OCI-M1 (cell line): ENCODE measurements at regions not wholly inside any gene's neighbourhood (a gene's known extent, or its start where the extent isn't known, plus 50 kb on each side); places are given as distances from the start of the nearest gene placed in this dataset.

Experiments
- DNase-seq: peaks from one replicate; lab custom pipeline; 2025; lab: John Stamatoyannopoulos, UW

DNA sequence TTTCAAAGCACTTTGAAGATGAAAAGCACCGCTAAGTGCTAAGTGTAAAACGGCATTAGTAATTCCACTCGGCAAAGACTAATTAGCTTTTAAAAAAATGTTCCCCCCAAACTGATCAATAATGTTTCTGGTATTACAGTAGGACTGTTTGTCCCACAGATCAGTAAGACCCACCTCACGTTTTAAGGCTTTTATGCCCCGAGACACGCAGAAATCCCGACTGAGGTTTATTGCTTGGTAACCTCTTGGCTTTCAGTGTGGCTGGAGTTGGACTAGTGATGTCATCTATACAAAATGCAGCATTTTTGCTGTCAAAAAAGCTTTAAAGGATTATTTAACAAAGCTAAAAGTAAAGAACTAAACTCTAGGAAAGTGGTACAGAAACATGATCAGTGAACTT is 414.6 kb upstream of the PSMD7 start:
- no peak for DNase-seq

DNA sequence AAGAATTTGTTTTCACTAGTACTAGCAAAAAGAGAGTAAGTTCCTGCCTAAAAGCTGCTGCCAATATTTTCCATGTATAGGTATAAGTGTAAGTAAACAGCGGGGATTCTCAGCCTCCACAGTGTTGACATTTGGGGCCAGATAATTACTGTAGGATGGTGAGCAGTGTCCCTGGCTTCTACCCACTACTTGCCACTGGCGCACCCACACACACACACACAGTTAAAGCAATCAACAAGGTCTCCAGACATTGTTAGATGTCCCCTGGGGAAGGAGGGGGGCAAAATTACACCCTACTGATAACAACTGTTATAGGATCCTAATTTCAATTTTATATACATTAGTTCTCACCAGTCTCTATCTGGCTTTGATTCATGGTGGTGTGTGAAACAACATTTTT is 417.0 kb upstream of the PSMD7 start:
- DNase-seq = no peak

DNA sequence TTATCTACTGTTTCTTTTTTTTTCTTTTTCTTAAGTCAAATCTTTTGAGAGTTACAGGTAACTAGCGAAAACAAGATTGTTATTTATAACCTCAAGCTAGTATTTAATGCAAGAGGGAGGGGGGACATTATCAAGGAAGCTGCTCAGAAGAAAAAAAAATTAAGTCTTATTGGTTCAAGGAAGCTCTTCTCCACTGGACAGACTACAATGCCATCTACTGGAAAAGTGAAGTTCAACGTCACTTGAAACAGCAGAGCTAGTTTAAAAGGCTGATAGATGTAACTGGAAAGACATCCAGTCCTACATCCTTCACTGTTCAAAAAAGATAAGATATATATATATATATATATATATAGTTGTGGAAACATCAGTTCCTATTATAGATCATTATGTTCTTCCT is 418.0 kb upstream of the PSMD7 start:
- DNase-seq = peak; percentile 68

DNA sequence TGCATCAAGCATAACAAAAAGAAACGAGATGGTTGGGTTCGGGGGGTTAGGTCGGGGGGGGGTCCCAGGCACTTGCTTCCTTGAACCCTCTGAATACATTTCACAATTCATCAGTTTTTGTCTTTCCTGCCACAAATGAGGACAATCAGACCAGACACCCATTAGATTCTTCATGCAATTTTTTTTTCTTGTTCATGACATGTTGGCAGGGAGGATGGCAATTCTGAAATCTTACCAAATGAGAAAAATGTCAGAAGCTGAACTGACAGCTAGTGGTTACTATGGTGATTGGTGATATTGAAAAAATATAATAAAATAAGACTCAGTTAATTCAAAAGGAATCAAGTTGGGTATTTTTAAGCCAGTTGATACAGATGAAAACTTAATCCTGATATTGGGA is 419.5 kb upstream of the PSMD7 start:
- DNase-seq = no peak

DNA sequence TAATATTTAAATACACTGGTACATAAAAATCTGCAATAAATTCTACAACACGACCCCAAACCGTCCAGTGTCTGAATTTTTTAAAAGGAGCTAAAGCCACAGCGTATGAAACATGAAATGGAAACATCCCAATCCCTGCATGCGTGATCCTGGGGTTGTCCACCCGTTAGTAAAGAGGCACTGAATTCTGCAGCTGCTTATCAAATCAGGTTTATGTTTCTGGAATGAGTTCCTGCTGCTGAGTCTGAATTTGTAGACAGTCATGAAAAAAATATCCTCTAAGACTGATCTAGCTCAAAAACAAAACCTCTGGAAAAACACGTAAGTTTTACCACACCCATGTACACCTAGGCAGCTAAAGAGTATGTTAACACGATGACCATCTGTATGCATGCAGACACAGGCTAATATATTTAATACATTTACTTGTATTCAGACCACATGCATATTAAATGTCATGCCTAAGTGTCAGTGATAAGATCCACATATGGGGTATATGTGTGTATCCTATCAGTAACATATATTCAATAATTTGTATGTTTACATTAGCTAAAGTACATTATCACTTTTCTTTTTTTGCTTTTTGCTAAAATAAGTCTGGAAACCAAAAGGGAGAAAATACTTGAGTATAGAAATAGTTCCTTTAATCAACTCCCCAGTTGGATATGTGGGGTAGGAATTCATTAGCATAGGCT is 420.5 kb upstream of the PSMD7 start:
- no peak for DNase-seq

DNA sequence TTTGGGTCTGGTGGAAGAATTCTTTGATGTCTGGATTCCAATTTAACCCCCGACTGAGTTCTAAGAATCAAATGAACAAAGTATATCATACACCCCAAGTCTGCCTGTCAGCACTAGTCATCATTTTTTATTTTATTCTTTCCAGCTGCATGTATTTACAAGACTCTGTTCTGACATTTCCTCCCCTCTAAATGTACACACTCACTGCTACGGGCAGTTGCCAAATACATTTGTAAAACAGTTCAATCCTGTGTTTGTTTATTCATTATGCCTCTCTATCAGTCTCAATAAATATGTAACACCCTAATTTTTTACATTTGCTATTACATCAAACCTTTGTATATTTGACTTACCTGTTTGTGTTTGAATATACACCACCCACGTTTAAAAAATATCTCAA is 422.3 kb upstream of the PSMD7 start:
- no peak for DNase-seq

DNA sequence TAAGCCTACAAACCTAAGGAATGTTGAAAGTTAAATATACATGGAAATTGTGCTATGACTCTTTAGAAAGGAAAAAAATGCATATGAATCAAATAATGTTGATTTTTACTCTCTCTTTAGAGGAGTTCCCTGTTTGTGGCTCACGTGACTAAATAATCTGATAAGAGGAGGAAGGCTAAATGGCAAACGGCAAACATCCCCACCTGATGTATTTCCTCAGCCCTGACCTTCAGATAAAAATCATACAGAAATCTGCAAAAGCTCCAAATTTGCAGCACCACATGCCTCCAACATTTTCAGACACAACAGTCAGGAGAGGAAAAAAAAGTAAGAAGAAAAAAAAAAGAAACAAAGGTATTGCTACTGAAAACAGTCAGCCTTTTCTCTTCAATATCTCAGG is 423.0 kb upstream of the PSMD7 start:
- no peak for DNase-seq

DNA sequence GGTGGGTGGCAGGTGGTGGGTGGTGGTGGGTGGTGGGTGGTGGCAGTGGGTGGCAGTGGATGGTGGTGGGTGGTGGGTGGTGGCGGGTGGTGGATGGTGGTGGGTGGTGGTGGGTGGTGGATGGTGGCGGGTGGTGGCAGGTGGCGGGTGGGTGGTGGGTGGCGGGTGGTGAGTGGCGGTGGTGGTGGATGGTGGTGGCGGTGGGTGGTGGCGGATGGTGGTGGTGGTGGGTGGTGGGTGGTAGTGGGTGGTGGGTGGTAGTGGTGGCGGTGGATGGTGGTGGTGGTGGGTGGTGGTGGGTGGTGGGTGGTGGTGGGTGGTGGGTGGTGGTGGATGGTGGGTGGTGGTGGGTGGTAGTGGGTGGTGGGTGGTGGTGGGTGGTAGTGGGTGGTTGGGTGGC is 423.8 kb upstream of the PSMD7 start:
- no peak for DNase-seq

DNA sequence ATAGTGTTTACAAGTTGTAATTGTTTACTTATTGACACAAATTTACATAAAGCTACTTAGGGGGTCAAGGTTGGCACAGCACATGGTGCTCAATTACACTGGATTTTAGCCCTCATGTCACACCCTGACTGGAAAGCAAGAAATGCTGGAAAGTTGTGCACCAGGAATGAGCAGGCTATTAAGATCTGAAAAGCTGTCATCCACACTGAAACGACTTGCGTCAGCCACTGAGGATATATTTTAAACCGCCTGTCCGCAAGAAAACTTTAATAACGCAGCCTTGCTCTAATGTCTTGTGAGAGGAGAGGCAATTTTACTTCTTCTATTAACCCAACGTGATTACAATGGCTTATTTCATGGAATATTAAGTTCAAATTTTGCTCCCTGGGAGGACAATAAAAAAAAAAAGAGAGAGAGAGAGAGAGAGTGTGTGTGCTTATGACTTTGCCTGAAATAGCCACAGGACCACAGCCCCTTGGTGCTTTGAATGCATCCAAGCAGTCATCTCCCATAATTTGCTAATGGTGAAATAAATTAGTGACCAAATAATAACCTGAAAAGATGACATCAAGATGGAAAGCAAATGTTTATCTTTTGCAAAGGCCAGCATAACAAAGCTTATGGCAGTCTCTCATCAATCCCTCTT is 425.4 kb upstream of the PSMD7 start:
- no peak for DNase-seq

DNA sequence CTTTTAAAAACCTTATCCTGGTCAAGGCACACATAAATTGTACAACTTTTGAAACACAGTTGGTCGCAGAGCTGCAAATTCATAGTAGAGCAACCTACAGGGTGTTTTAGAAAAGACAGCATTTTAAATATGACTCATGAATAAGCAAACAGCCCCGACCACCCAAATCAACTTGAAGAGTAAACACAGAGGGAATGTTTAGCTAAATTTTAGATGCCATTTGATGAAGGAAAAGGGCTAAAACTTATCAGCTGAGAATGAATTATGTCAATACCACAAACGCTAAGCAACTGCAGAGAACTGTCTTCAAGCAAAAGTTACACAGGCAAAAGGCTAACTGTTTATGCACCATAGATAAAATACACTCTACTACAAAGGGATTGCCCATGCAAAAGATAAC is 427.5 kb upstream of the PSMD7 start:
- no peak for DNase-seq

DNA sequence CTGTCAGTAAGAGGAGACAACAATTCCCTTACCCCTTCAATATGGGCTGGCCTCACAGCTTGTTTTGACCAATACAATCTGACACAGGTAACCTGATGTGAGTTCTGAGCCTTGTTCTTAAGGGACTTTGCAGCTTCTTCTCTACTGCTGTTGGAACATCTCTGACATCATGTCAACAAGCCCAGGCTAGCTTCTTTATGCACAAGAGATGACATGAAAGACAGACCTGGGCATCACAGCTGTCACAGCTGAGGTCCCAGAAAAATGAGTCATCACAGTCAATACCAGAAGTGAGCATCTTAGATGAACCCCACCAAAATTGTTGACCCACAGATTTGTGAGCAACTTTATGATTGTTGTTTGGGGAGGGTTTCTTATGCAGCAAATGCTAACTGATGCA is 431.7 kb upstream of the PSMD7 start:
- no peak for DNase-seq

DNA sequence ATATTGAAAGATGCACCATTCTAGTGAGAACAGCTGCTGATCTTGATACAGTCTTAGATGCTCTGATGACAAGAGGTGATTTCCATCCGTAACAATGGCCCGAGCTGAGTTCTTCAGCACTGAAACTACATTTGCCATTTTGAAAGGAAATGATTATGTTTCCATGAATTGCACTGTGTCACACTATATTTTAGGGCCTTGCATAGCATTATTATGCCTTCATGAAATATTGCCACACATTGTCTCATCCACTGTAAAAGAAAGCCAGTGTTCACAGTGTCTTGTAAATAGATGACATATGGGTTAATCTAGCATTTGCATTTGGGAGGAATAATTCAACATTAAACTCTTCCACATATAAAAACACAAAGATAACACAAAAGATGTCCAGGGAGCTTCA is 438.3 kb upstream of the PSMD7 start:
- no peak for DNase-seq

DNA sequence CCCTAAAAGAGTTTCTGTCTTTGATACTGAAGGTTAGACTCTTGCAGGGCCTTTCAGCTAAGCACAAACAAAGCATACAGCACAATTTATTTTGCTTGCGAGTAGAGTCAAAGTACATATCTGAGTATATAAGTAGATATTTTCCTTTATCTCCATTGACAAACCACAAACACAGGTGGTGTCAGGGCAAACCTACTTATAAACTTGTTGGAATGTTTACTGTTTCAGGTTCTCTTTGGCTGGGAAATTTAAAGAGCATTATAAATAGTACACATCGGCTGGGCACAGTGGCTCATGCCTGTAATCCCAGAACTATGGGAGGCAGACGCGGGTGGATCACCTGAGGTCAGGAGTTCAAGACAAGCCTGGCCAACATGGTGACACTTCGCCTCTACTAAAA is 442.6 kb upstream of the PSMD7 start:
- no peak for DNase-seq

DNA sequence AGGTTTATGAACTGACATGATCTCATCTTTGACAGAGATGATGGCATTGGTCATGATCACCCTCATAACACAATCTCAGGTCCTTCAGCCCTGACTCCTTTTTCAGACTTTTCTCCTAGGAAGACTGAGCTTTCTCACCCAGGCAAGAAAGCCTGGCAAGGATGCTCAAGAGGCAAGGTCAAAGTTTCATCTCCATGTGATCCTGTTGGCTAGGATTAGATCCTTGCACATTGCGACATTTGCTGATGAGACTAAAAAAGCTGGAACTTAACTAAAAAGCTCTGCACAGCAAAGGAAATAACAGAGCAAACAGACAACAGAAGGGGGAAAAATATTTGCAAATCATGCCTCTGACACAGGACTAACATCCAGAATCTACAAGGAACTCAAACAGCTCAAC is 444.1 kb upstream of the PSMD7 start:
- no peak for DNase-seq

DNA sequence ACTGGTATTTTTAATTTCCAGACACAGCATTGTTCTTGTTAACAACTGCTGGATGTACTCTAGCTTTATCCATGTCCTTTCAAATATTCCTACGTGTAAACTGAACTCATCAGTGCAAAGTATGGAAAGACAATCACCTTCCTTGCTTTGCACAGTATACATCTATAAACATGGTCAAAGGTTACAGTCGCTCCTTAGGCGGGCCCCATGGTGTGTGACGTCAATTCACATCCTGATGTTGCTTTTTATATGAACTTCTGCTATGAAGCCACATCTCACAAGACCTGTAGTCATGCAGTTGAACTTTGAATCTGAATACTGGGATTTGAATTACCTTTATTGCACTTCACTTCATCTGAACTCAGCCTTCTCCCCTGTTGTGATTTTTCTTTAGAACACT is 447.6 kb upstream of the PSMD7 start:
- no peak for DNase-seq

DNA sequence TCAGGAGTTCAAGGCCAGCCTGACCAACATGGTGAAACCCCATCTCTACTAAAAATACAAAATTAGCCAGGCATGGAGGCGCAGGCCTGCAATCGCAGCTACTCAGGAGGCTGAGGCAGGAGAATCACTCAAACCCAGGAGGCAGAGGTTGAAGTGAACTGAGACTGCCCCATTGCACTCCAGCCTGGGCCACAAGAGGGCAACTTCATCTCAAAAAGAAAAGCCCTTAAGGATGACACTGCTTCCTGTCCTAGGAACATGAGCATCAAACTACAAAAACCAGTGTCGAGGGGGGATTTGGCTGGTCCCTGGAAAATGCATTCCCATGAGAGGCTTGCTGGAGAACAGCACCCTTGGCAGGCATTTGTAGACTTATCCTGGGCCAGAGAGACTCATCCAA is 449.5 kb upstream of the PSMD7 start:
- DNase-seq = no peak

DNA sequence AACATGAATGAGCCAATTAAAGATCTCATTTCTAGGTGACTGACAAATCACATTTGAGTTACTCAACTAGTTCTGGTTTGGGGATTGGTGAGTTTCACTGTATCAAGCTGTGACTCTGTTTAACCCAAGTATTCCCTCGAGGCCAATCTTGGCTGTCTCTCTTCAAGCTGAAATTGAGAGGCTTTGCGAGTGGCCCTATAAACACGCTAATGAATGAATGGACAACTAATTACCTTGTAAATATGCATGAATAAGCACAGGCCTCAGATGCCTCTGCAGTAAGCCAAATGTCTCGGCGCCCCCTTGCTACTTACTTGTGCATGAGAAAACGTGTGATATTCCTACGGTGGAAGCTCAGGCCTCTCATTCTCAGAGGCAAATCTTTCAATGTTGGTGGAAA is 450.3 kb upstream of the PSMD7 start:
- DNase-seq = no peak

DNA sequence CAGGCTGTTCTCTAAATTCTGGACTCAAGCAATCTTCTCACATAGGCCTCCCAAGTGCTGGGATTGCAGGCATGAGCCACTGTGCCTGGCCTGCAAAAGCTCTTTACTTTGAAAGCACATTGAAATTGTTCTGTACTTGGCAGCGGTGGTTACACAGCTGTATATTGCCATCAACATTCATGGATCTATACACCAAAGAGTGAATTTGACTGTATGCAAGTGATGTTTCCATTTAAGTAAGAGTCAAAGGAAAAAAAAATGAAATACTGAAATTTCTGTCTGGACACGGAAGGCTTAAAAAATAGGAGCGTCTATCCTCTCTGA is 450.6 kb upstream of the PSMD7 start:
- DNase-seq = no peak

DNA sequence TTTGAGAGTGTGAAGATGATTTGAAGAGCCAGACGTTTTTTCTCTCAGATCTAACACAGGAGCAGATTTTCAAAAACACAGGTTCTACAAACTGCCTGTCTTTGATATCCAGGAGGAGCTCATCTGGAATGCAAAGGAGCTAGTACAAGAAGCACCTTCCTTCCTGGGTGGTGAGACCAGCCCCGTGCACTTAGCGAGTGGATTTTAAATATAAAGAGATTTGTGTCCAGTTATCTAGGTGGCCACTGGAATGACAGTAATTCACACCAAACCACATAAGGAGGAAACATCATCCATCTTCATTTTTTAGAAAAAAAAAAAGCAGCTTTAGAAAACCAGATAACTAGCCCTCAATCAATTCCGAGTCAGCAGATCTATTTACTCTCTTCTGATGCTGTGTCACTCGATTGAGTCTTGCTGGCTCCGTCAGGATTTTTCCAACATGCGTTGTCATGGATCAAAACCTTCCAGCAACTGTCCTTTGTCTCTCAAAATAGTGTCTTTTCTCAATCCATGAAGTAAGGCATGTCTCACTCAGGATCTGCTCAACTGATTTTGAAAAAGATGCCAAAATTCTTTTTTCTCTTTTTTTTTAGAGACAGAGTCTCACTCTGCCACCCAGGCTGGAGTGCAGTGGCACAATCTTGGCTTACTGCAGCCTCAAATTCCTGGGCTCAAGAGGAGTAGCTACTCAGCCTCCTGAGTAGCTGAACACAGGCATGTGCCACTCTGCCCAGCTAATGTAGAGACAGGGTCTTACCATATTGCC is 451.2 kb upstream of the PSMD7 start:
- no peak for DNase-seq

DNA sequence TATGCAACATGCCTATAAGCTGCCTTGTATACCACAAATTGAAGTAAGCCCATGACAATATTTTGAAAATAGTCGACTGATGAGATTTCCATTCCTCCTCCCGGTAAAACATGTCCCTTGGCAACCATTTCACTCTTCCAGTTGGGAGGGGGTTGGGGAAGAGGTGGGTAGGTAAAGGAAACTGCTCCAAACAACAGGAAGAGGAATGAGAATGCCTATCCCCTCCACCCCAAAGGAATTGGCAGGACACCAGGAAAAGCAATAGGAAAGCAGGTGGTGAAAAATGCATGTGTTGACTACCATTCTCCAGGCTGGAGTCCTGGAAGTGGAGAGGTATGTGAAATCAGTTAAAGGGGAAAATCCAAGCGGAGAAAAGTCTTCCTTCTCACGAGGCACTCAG is 455.9 kb upstream of the PSMD7 start:
- DNase-seq = no peak

DNA sequence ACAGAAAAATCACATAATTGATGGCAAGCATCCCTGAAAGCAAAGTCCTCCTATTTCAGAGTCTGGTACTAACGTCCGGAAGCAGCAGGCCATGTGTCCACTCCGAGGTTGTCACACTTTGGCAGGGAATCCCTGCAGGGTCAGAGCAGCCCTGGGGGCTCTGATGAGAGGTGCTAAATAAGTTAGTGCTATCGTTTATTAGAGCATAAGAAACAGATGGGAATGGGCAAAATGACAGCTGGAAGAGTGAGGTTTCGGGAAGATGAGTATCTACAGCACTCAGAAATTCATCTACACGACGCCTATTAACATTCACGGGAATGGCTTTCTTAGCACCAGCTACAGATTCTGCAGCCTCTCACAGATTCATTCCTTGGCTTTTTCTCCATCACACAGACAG is 465.4 kb upstream of the PSMD7 start:
- no peak for DNase-seq

DNA sequence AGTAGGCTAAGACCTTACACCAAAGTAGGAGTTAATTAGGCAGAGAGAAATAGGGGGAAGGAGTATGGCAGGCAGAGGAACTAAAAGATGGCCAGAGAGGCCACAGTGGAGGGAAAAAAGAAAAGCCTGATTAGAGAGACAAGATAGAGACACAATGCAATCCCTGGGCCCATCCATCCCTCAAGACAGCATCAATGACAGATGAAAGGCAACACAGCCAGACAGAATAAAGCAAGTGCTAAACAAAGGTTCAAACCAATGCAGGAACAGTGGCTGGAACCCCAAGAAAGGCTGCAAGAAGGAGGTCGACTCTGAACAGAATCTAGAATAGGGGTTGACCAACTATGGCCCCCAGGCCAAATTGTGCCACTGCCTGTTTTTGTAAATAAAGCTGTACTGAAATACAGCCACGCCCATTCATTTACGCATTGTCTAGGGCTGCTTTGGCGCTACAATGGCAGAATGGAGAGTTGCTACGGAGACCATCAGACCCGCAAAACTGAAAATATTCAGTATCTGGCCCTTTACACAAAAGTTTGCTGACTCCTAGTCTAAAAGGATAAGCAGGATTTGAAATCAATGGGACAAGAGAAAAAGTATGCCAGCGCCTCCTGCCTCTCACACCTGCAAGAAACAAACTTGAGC is 473.3 kb upstream of the PSMD7 start:
- DNase-seq = no peak
